Cerebellar cortex (tissue), 1 donor: ENCODE measurements at regions not wholly inside any gene's neighbourhood (a gene's known extent, or its start where the extent isn't known, plus 50 kb on each side); places are given as distances from the start of the nearest gene placed in this dataset.
"Not testable (repeated sequence)": the region's sequence is repeated elsewhere in the genome, so short reads cannot be mapped to it uniquely, and the experiment has no call there.

ENCODE experiments used
- DNase-seq: peaks from one replicate; pipeline ENCODE4 v3.0.0-alpha.2; 2015; ENCODE audit warnings: low spot score

DNA sequence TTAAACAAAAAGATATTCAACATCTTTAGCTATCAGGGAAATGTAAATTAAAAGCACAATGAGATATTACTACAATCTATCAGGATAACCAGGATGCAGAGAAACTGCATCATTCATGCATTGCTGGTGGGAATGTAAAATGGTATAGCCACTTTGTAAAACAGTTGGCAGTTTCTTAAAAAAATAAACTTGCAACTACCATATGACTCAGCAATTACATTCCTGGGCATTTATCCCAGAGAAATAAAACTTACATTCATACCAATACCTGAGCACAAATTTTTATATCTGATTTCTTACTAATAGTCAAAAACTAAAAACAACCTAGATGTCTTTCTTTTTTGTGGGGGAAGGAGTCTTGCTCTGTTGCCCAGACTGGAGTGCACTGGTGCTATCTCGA is 190.3 kb upstream of the TAB2 start:
- no peak for DNase-seq

DNA sequence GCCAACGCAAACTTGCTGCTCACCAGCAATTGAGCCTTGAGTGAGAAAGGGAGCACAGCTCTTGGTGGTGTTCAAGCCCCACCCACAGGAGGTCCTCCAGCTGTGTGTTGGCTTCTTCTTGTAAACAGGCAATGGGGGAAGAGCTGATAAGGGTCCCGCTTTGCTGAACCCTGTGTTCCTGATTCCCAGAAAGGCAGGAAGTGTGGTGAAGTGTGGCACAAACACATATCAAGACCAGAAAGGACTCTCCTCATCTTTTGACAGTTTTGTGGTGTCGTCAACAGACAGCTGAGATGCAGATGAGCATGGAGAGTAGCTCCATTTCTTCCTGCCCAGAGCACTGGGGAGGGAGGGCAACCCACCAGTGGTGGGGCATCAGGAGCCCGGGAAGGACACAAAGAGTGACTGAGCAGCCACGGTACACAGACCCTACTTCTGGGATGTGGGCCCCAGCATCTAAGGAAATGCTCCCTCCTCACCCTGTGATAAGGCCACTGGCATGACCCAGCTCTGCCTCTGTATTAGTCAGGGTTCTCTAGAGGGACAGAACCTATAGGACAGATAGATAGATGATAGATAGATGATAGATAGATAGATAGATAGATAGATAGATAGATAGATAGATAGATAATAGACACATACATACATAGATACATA is 188.9 kb upstream of the TAB2 start:
- DNase-seq, result no peak

DNA sequence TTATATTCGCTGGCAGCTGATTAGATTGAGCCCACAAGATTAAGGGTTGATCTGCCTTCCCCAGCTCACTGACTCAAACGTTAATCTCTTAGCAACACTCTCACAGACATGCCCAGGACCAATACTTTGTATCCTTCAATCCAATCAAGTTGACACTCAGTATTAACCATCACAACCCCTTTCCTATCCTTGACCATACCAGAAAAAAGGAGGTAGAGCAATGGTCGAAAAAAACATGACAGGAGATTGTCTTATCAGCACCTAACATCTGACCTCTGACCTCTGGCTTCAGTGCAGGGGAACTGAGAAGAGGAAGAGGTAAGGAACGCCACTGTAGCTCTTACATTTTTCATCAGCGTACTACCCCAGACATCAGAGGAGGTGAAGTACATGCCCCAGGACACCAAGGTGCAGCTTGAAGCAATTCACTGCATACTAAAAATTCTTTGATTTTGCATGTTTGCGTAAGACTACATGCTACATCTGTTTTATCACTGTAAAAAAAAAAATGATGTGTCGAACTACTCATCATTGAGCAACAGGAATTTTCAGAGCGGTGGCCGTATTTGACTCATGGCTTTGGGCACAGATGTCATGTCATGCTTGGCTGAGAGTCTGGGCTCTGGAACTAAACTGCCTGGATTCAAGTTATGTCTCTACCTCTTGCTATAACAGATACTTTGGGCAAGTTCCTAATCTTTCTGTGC is 188.0 kb upstream of the TAB2 start:
- DNase-seq, result no peak

DNA sequence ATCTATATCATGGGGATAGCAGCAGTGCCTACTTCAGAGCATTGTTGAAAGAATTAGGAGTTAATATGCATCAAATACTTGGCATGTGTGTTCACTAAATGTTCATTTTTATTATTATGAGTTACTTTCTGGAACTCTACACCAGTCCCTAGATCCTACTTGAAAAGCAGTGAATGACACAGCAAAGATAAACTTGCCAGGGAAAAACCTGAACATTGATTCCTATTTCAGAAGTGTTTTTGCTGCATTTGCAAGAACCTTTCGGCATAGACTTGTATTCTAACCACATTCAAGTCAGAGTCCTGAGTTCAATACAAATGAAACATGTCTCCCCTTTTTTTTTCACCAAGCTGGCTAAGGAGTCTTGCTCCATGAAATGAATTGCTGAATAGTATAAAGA is 187.4 kb upstream of the TAB2 start:
- no peak for DNase-seq

DNA sequence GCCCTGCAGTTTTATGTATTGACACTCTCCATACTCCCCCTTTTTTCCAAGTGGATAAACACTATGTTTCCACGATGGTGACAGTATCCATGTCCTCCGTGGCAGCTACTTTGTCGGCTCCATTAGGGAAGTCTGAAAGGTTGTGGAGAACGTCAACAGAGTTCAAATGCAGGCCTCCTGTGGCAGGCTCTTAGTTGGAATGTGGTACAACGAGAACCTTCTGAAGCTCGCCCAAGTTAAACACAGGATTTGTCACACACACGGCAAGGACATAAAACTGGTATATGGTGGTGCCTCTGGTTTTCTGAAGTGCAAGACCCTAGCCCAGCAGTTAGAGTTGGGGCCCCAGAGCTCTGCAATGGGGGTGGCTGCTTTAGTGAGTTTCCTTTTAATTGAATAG is 187.0 kb upstream of the TAB2 start:
- DNase-seq, result no peak

DNA sequence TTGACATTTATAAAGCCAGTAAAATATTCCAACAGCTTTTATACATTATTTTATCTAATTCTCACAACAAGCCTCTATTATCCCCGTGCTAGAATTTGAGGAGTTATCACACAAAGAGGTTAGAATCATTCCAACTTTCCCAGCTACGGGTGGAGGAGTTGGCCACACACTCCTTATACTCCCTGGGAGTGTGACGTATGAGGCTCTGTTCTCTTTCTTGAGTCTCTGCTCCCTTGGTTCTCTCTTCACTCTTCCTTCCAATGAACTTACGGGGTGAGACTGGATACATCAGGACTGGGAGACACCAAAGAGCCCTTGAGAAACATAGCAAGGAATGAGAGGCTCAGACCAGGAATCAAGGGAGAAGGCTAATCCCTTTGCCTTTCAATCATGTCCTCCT is 185.6 kb upstream of the TAB2 start:
- no peak for DNase-seq

DNA sequence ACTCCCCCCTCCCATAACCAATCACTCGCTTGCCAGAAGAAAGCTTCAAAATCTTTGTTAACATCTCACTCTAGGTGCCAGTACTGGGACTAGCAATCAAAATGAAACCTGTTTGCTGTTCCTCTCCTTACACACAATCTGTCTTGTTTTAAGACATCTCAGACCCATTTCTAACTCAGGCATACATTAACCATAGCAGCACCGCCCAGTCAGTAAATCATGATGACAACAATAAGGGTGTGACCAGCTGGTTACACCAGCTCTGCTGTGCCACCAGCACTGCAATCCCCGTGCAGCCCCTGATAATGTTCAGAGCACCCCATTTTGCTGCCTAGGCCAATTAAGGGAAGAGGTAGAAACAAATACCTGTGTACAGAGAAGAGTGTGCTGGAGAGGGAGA is 185.2 kb upstream of the TAB2 start:
- DNase-seq, result no peak

DNA sequence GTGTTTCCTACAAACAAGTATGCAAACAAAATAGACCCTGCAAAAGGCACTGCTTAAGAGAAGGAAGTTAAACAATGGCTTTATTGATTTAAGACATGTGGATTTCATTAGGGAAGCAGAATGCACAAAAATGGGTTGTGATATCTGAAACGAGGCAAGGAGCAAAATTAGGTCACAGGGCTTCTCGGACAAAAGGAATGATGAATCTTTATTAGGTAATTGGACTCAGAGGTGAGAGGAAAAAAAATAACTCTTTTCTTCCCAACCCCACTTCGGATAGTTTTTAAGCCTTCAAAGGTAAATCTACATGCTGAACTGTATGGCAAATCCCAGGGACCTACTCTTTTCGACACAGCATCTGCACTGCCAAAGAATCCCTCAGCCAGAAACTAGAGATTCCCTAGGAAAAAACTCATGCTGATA is 183.0 kb upstream of the TAB2 start:
- DNase-seq, result no peak

DNA sequence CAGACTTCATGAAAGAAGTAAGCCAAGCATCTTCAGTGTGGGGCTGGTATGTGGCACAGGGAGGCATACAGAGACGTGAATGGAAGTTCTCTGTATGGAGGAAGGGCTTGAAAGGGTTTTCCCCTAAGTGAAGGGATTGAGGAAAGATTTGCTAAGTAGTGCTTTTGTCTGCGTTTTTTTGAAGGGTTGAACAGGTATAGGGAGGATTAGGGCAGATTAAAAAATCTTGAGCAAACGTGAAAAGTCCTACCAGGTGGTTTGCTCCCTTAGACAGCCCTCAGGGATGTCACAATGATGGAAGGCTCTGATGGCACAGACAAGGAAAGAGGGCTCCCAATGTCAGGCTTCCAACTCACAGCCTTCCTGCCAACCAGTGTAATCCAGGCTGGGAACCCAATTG is 181.7 kb upstream of the TAB2 start:
- DNase-seq, result no peak

DNA sequence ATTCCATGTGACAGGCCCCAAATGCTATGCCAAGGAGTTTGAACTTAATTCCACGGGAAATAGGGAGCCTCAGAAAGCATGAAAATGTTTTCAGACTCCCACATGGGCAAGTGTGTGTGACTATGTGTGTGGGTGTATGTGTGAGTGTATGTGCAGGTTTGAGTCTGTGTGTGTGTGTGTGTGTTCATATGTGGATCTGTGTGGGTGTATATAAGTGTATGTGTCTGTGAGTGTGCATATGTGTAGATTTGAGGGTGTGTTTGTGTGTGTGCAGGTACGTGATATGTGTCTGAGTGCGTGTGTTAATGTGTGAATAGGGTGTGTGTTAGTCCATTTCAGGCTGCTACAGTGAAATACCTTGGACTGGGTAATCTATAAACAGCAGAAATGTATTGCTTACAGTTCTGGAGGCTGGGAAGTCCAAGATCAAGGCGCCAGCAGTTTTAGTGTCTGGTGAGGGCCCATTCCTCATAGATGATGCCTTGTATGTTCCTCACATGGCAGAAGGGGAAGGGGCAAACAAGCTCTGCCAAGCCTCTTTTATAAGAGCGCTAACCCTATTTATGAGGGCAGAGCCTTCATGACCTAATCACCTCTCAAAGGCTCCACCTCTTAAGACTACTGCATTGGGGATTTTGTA is 181.1 kb upstream of the TAB2 start:
- DNase-seq, result no peak

DNA sequence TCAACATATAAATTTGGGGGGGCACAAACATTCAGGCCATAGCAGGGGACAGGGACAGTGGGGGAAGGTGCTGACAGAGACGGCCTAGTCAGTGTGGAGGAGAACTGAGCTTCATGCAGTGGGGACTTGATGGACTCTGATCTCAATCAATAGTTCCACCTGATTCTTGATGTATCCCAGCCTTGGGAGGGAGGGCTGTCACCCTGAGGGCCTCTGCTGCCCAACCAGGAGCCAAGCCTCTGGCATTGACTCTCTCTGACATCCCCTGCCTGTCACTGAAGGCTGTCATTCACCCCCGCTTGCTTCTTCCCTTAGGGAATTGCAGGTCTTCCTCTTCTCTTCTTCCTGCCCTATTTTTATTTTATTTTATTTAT is 180.6 kb upstream of the TAB2 start:
- DNase-seq, result no peak

DNA sequence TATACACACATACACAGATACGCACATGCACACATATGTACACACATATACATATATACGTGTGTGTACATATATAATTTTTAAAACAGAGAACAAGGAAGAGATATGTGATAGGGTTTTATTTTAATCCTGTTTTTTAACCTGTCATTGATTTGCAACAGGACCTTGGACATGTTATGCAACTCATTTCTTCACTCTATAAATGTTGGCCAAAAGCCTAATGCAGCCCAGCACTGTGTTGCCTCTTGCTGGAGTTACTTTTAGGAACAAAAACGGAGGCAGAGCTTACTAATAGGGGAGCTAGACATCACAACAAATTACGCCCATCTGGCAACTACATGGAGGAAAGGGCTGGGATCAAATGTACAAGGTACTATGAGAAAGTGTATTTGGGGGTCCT is 179.9 kb upstream of the TAB2 start:
- DNase-seq, result no peak

DNA sequence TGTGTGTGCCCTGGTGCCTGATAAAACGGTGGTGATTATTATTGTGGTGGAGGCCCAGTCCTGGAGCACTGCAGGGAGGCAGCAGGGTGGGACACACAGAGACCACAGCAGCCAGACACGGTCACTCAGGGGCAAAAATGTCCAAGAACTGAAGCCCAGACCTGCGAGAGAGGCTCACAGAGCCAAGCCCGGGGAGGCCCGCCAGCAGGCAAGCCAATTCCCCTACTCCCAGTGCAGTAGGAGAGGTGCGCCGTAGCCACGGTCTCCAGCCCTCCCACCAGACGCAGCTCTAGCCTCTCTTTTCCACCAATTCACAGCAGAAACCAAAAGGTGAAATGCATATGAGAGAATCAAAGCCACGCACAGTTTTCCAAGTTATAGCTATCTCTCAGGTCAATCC is 179.4 kb upstream of the TAB2 start:
- no peak for DNase-seq

DNA sequence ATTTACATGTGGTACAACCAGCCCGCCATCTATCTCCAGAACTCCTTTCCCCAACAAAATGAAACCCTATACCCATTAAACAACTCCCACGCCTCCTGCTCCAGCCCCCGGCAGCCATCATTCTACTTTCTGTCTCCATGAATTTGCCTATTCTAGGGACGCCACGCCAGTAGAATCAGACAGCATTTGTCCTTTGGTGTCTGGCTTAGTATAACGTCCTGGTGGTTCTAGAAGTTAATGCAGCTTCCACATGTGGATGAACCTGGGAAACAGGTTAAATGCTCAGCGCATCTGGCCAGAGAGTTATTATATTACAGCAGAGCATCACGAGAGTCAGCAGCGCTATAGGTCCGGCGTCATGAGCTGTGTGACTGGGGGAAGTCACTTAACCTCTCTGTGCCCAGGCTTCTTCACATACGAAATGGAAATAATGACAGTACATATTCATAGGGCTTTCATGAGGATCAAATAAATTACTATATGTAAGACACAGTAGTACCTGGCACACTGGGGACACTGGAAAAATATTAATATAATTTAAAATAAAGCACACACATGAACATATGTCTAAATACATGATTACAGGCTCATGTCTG is 178.7 kb upstream of the TAB2 start:
- DNase-seq, result no peak

DNA sequence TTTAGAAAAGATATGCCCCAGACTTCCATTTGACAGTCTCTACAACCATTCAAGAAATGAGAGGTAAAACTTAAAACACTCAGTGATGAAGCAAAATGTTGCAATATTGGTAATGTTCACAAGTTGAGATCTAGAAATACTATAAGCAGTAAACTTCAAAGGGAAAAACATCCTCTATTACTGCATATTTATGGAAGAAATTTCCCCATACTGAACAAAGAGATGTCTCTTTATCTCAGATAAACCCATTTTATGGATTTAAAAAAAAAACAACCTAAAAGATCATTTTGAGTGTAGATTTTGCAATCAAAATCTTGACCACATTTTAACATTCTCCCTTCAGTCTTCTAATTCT is 177.8 kb upstream of the TAB2 start:
- no peak for DNase-seq

DNA sequence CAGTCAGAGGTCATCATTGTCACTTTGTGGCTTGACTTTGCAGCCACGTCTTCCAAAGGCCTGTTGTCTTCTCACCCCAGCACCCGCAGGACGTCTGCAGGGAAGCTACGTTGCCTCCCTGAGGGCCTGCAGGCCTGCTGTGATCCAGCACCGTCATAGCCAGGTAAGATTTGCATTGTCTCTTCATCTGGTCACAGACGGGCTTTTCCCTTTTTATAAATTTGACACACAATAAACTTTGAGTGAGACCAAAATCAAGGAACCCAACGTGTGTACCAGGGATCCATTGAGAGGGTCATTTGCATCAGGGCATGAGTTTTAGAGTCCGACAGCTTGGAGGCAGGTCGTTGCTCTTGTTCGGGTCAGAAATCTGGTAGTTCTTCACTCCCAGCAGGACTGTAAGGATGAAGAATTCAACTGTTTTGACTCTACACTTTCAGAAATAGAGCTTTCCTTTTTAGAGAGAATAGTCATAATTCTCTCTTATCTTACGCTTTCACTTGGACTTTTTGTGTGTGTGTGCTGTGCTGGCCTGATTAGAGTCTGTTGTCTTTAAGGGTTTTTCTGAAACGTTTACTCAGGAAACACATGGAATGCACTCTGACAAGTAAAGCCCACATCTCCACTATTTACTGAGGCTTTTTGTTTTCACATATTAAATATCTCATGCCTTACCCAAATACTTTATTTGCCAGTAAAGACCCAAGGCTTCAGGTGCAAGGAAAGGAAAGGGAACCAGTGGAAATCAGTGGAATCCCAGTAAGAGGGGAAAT is 177.2 kb upstream of the TAB2 start:
- DNase-seq, result no peak

DNA sequence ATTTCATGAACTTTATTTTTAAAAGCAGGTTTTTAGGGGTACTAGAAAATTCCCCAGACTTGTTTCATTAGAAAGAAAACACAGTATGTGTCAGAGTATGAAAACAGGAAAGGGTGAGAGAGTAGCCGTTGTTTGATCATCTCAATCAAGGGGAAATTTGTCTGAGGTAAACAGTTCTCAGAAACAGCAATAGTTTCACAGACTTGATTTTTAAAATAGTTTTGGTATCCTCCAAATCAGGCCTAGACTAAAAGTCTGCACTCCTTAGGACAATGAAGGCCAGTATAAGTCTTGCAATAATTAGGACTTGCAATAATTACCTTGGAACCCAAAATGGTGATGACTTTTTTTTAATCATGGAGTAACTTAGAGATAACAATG is 176.6 kb upstream of the TAB2 start:
- DNase-seq, result no peak

DNA sequence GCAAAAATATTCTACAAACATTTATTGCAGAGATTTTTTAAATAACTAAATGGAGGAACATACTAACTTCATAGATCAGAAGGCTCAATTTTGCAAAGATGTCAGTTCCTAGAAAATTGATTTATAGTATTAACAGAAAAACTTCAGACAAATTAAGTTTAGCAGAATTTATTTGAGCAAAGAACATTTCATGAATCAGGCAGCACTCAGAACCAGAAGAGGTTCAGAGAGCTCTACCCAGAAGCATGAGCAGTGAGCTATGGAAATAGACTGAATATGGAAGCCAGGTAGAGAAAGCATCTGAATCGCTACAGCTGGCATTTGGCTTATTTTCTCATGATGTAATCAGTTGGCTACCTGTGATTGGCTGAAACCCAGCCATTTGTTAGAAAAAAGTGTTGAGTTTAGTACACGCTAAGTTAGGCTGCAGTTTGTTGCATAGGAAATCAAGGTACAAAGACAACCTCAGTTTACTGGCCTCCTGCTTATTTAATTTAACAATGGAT is 174.5 kb upstream of the TAB2 start:
- DNase-seq, result no peak

DNA sequence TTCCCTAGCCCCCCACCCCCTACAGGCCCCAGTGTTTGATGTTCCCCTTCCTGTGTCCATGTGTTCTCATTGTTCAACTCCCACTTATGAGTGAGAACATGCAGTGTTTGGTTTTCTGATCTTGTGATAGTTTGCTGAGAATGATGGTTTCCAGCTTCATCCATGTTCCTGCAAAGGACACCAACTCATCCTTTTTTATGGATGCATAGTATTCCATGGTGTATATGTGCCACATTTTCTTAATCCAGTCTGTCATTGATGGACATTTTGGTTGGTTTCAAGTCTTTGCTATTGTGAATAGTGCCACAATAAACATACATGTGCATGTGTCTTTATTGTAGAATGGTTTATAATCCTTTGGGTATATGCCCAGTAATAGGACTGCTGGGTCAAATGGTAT is 171.7 kb upstream of the TAB2 start:
- DNase-seq, result not testable (repeated sequence)

DNA sequence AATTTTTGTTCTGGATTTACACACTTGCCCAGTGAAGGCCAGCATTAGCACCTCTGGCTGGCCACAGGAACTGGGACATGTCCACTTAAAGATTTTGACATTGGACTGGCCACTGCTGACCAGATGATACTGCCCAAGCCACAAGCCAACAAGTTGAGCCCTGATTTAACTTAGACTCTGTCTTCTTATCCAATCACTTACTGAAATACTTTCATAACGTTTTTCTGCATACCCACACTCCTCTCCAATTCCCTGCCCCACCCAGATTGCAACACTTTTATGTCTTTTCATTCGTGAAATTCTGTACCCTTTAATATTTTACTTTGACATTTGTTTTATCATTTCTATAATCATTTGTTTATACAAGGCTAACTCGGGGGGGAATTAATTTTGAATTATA is 170.3 kb upstream of the TAB2 start:
- no peak for DNase-seq

DNA sequence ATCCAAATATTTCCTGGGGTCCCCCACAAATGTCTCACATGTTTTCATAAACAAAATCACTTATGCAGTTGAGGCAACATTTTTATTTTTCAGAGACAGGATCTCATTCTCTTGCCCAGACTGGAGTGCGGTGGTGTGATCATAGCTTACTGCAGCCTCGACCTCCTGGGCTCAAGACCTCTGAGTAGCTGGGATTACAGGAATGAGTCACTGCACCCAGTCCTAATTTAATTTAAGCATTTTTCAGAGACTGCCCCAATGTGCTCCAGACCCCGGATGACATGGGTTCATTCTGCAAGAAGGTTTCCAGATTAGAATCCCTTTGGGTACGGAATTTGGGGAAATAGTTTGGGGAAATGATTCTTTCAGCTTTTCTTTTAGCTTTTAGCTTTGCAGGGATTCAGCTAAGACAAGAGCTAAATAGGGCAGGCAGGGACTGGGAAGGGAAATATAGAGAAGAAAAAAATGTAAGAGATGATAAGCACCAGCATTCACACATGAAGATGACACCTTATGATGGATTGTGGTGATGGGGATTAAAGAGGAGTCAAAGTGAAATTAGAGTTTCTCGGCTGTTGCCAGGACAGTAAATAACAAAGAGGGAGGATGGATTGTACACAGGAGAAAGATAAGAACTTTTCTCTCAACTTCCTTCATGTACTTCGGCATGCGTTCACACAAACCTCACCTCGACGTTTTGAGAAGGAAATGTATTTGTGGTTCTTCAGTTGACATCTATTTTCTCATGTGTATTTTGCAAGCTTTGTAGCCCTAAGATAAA is 169.4 kb upstream of the TAB2 start:
- no peak for DNase-seq

DNA sequence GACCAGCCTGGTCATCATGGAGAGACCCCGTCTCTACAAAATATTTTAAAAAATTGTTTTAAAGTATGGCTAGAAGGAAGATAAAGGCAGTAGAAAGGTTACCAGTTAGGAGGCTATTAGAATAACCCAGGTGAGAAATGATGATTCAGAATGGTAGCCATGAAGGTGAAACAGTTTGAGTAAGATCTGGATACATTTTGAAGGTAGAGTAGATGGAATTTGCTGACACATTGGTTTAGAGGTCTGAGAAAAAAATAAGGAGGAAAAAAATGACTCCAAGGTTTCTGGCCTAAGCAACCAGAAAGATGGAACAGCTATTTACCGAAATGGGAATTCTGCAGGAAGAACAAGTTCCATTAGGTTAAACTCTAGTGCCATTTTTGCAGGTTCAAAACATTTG is 167.9 kb upstream of the TAB2 start:
- DNase-seq, result no peak
